Body of pancreas (tissue), 4 donors: ENCODE measurements at regions not wholly inside any gene's neighbourhood (a gene's known extent, or its start where the extent isn't known, plus 50 kb on each side); places are given as distances from the start of the nearest gene placed in this dataset.

Experiments
- CTCF ChIP-seq, 7 experiments: fragments of 450-650 bp in 4 of 7; fragments of 200-600 bp in 3 of 7; sonication (generic) in 3 of 7; IDR thresholded peaks; one replicate each; pipeline ENCODE4 v1.5.1; 2016 to 2019; ENCODE audit warnings: antibody characterized with exemption in 7 of 7
- POLR2A ChIP-seq, 3 donors: fragments of 450-650 bp; IDR thresholded peaks; one replicate each; pipeline ENCODE4 v1.6.1; 2016; ENCODE audit warnings: antibody characterized with exemption in 3 of 3, mild to moderate bottlenecking in 2 of 3

GRCh38 chr2:5548991-5549715, 143.0 kb upstream of the SOX11 start:
- TF ChIP-seq POLR2A (IDR thresholded peaks at IDR 0.05), result no peak
- no peak for TF ChIP-seq CTCF (IDR thresholded peaks at IDR 0.05)
